Transverse colon (tissue), 4 donors: ENCODE measurements at regions not wholly inside any gene's neighbourhood (a gene's known extent, or its start where the extent isn't known, plus 50 kb on each side); places are given as distances from the start of the nearest gene placed in this dataset.

Source experiments
- DNase-seq: peaks from one replicate; pipeline ENCODE4 v3.0.0-alpha.2; 2019
- H3K27ac ChIP-seq, 4 donors: fragments of 200-600 bp; sonication (generic); 2 replicates each; pipeline ENCODE4 v1.5.1; 2016 to 2018; ENCODE audit warnings: inconsistent platforms in 4 of 4
- H3K27me3 ChIP-seq: fragments of 200-600 bp; sonication (generic); 2 replicates; pipeline ENCODE4 v1.5.1; 2017; ENCODE audit warnings: inconsistent platforms
- H3K36me3 ChIP-seq, 4 donors: fragments of 200-600 bp; sonication (generic); 2 replicates each; pipeline ENCODE4 v1.5.1; 2017 to 2019; ENCODE audit warnings: inconsistent platforms in 4 of 4
- H3K4me1 ChIP-seq, 4 donors: fragments of 200-600 bp; sonication (generic); 2 replicates each; pipeline ENCODE4 v1.5.1; 2017 to 2020; ENCODE audit warnings: inconsistent platforms in 4 of 4
- H3K4me3 ChIP-seq, 4 donors: fragments of 200-600 bp; sonication (generic); 1 replicate in 1 of 4; 2 replicates in 3 of 4; pipeline versions ENCODE4 v1.5.1 to v1.6.1; 2017 to 2019; ENCODE audit warnings: inconsistent platforms in 4 of 4
- H3K9me3 ChIP-seq, 2 donors: fragments of 200-600 bp; sonication (generic); 2 replicates each; pipeline ENCODE4 v1.5.1; 2017 to 2019; ENCODE audit warnings: inconsistent platforms in 2 of 2
- EP300 ChIP-seq: sonication (generic); formaldehyde crosslinking; IDR thresholded peaks from one replicate; pipeline ENCODE4 v1.6.1; 2017; ENCODE audit warnings: antibody characterized with exemption, low read depth
- POLR2A ChIP-seq: fragments of 450-650 bp; IDR thresholded peaks from one replicate; pipeline ENCODE4 v1.6.1; 2016; ENCODE audit warnings: antibody characterized with exemption, mild to moderate bottlenecking, moderate library complexity
- POLR2AphosphoS5 ChIP-seq, 3 donors: sonication (generic); formaldehyde crosslinking; IDR thresholded peaks; one replicate each; pipeline ENCODE4 v1.6.1; 2016; ENCODE audit warnings: antibody characterized with exemption in 3 of 3
- WGBS, 2 donors: methylation state at CpG; one replicate each; pipeline ENCODE4 v1.1.5; 2018; ENCODE audit warnings: low coverage in 1 of 2; 5-methylcytosine and 5-hydroxymethylcytosine counted together
- in situ Hi-C, 4 donors: fragments of 200-750 bp; cut with MboI; loops; one replicate each; pipeline versions ENCODE4 v1.15.0 to v1.15.1; 2017; ENCODE audit warnings: low sequenced_read_pairs in 3 of 4, low pct_ligation_motif_present in 1 of 4, low pct_unique_long_range_greater_than_20kb in 1 of 4
- intact Hi-C: fragments of 100-400 bp; cut with DNase I; formaldehyde crosslinking; loops from one replicate; pipeline ENCODE4 v1.15.1; 2023; ENCODE audit warnings: low total_unique reads
- TF ChIP-seq, protein P1 (sequence below), 5 experiments: fragments of 200-600 bp in 3 of 5; fragments of 450-650 bp in 2 of 5; sonication (generic) in 3 of 5; IDR thresholded peaks; 1 replicate in 2 of 5; 2 replicates in 3 of 5; pipeline ENCODE4 v1.5.1; 2016 to 2017; ENCODE audit warnings: antibody characterized with exemption in 5 of 5, inconsistent platforms in 3 of 5, mild to moderate bottlenecking in 2 of 5, moderate library complexity in 1 of 5

DNA sequence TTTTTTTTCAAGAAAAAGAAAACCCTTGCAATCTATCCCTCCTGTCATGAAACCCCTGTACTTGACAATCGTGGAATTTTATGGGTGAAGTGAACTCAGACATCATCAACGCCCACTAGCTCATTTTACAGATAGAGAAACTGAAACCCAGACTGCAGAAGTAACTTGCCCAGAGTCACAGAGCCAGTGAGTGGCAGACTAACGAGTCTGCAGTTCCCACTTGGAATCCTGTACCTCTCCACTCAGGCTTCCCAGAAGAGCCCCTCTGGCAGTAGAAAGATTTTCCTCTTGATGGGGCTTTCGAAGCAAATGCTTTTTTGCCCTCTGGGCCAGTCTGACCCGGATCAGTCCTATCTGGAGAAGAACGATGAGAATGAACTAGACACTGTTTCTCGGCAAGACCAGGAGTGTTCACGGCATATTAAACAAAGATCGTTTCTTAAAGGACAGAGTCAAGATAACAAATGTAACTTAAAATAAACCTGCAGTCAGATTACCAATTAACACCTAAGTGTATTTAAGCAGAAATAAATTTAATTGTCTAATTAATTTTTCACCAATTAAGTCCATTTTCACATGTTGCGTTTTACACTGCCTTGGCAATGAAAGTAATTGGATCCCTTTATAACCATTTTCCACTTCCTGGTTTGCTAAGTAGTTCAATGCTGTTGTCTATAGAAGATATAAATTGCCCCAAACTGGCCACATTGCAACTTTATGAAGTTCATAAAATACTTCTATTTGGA, 61.3 kb upstream of the CREB3L1 start:
- H3K36me3 ChIP-seq, result no peaks in the 10 kb centered on the region
- 36 to 42% methylated on average over 5 to 10 of the region's 10 CpGs for WGBS, 2 donors
- H3K27me3 ChIP-seq, result no peaks in the 10 kb centered on the region
- no peak for TF ChIP-seq EP300
- no peak for TF ChIP-seq POLR2AphosphoS5 (IDR thresholded peaks at IDR 0.05)
- TF ChIP-seq, protein P1, sequence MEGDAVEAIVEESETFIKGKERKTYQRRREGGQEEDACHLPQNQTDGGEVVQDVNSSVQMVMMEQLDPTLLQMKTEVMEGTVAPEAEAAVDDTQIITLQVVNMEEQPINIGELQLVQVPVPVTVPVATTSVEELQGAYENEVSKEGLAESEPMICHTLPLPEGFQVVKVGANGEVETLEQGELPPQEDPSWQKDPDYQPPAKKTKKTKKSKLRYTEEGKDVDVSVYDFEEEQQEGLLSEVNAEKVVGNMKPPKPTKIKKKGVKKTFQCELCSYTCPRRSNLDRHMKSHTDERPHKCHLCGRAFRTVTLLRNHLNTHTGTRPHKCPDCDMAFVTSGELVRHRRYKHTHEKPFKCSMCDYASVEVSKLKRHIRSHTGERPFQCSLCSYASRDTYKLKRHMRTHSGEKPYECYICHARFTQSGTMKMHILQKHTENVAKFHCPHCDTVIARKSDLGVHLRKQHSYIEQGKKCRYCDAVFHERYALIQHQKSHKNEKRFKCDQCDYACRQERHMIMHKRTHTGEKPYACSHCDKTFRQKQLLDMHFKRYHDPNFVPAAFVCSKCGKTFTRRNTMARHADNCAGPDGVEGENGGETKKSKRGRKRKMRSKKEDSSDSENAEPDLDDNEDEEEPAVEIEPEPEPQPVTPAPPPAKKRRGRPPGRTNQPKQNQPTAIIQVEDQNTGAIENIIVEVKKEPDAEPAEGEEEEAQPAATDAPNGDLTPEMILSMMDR (IDR thresholded peaks at IDR 0.05), result no peak
- TF ChIP-seq POLR2A, result peak; percentile 32
- in situ Hi-C loops, result no loop called here
- H3K4me3 ChIP-seq, result peak overlapping the region in 3 of 4 donors; percentile 5 to 31 (median 22)
- H3K9me3 ChIP-seq, result no peaks in the 10 kb centered on the region
- peaks cover 0 to 9% (median 4%) of the 10 kb centered on the region in 4 donors for H3K4me1 ChIP-seq
- intact Hi-C loops, result loop anchor here (5.0 kb wide), 1 partner anchor 259 kb away; no protein-coding TSS in a partner anchor
- H3K27ac ChIP-seq, result peak overlapping the region in 3 of 4 donors; percentile 22 to 58 (median 44)
- DNase-seq, result no peak

- H3K4me1 ChIP-seq, result peaks cover 0 to 9% (median 4%) of the 10 kb centered on the region in 4 donors
- 94 to 95% methylated on average over 7 to 10 of the region's 10 CpGs for WGBS, 2 donors
- no peak overlapping the region for H3K27ac ChIP-seq
- no peaks in the 10 kb centered on the region for H3K27me3 ChIP-seq
- no peak for DNase-seq
- no peaks in the 10 kb centered on the region for H3K9me3 ChIP-seq
- intact Hi-C loops, result loop anchor here (5.0 kb wide), 1 partner anchor 258 kb away; no protein-coding TSS in a partner anchor
- TF ChIP-seq POLR2A (no peak), EP300 (no peak), POLR2AphosphoS5 (IDR thresholded peaks at IDR 0.05) (no peak)
- in situ Hi-C loops, result no loop called here
- no peaks in the 10 kb centered on the region for H3K36me3 ChIP-seq
- H3K4me3 ChIP-seq, result no peak overlapping the region
Observed at GRCh38 chr11:46215208-46215931, 62.1 kb upstream of the CREB3L1 start.

GRCh38 chr11:46212720-46213119, 64.7 kb upstream of the CREB3L1 start:
- H3K36me3 ChIP-seq, result no peaks in the 10 kb centered on the region
- DNase-seq, result no peak
- in situ Hi-C loops, result no loop called here
- H3K27me3 ChIP-seq, result no peaks in the 10 kb centered on the region
- peaks cover 0 to 9% (median 6%) of the 10 kb centered on the region in 4 donors for H3K4me1 ChIP-seq
- no peaks in the 10 kb centered on the region for H3K9me3 ChIP-seq
- H3K4me3 ChIP-seq, result no peak overlapping the region
- TF ChIP-seq, protein P1 (IDR thresholded peaks at IDR 0.05), result no peak
- TF ChIP-seq POLR2A, result no peak
- no peak for TF ChIP-seq POLR2AphosphoS5 (IDR thresholded peaks at IDR 0.05)
- no peak overlapping the region for H3K27ac ChIP-seq
- WGBS, 2 donors, result 48 to 49% methylated on average over 3 of the region's 3 CpGs
- intact Hi-C loops, result no loop called here

GRCh38 chr11:46210856-46211255, 66.6 kb upstream of the CREB3L1 start:
- H3K27me3 ChIP-seq, result peaks cover 8% of the 10 kb centered on the region
- no peaks in the 10 kb centered on the region for H3K9me3 ChIP-seq
- H3K36me3 ChIP-seq, result no peaks in the 10 kb centered on the region
- in situ Hi-C loops, result no loop called here
- H3K4me1 ChIP-seq, result peaks cover 0 to 9% (median 6%) of the 10 kb centered on the region in 4 donors
- H3K27ac ChIP-seq, result no peak overlapping the region
- WGBS, 2 donors, result 91 to 96% methylated on average over 3 of the region's 3 CpGs
- TF ChIP-seq, protein P1 (IDR thresholded peaks at IDR 0.05), result no peak
- TF ChIP-seq POLR2AphosphoS5 (IDR thresholded peaks at IDR 0.05) (no peak), EP300 (no peak), POLR2A (no peak)
- no peak overlapping the region for H3K4me3 ChIP-seq
- DNase-seq, result no peak
- intact Hi-C loops, result no loop called here
